Effector memory CD8-positive, alpha-beta T cell (primary cell): ENCODE measurements at regions not wholly inside any gene's neighbourhood (a gene's known extent, or its start where the extent isn't known, plus 50 kb on each side); places are given as distances from the start of the nearest gene placed in this dataset.

ENCODE experiments used
- ATAC-seq: fragments of 150-1000 bp; cut with Tn5 transposase; replicated peaks from 2 replicates; pipeline ENCODE4 v1.10.0; 2021; ENCODE audit warnings: mild to moderate bottlenecking, moderate library complexity
- DNase-seq, 3 experiments: peaks; one replicate each; pipeline ENCODE4 v3.0.0; 2021
- H3K27ac Mint-ChIP-seq, 2 donors: one replicate each; pipeline ENCODE4 v1.8.0; 2022; ENCODE audit warnings: mild to moderate bottlenecking in 2 of 2, mixed read lengths in 2 of 2, moderate library complexity in 2 of 2
- H3K27me3 Mint-ChIP-seq, 2 donors: one replicate each; pipeline ENCODE4 v1.8.0; 2022; ENCODE audit warnings: mixed read lengths in 2 of 2
- H3K36me3 Mint-ChIP-seq: one replicate; pipeline ENCODE4 v1.8.0; 2022; ENCODE audit warnings: mild to moderate bottlenecking, moderate library complexity, mixed read lengths; ENCODE audit not compliant: insufficient read depth
- H3K4me1 Mint-ChIP-seq, 2 donors: one replicate each; pipeline ENCODE4 v1.8.0; 2022; ENCODE audit warnings: low read depth in 2 of 2, mixed read lengths in 2 of 2
- H3K4me3 Mint-ChIP-seq, 2 donors: one replicate each; pipeline ENCODE4 v1.8.0; 2022; ENCODE audit warnings: mild to moderate bottlenecking in 2 of 2, mixed read lengths in 2 of 2, moderate library complexity in 2 of 2
- H3K9me3 Mint-ChIP-seq, 2 donors: one replicate each; pipeline ENCODE4 v1.8.0; 2022; ENCODE audit warnings: mixed read lengths in 2 of 2

- H3K4me1 Mint-ChIP-seq, result no peaks in the 10 kb centered on the region
- no peak overlapping the region for H3K27ac Mint-ChIP-seq
- no peak for DNase-seq
- H3K27me3 Mint-ChIP-seq, result peaks cover 8 to 10% of the 10 kb centered on the region in 2 donors
- no peak overlapping the region for H3K4me3 Mint-ChIP-seq
- ATAC-seq, result no peak
- no peaks in the 10 kb centered on the region for H3K36me3 Mint-ChIP-seq
- peaks cover 0 to 6% of the 10 kb centered on the region in 2 donors for H3K9me3 Mint-ChIP-seq
Measured at GRCh38 chr1:209309198-209309597, 274.3 kb upstream of the CAMK1G start.

- no peak overlapping the region for H3K27ac Mint-ChIP-seq
- H3K4me3 Mint-ChIP-seq, result no peak overlapping the region
- H3K36me3 Mint-ChIP-seq, result no peaks in the 10 kb centered on the region
- DNase-seq (no peak), ATAC-seq (no peak)
- peaks cover 0 to 6% of the 10 kb centered on the region in 2 donors for H3K9me3 Mint-ChIP-seq
- H3K4me1 Mint-ChIP-seq, result no peaks in the 10 kb centered on the region
- H3K27me3 Mint-ChIP-seq, result peaks cover 0 to 14% of the 10 kb centered on the region in 2 donors
Measured at GRCh38 chr1:209311770-209312169, 271.7 kb upstream of the CAMK1G start.

DNA sequence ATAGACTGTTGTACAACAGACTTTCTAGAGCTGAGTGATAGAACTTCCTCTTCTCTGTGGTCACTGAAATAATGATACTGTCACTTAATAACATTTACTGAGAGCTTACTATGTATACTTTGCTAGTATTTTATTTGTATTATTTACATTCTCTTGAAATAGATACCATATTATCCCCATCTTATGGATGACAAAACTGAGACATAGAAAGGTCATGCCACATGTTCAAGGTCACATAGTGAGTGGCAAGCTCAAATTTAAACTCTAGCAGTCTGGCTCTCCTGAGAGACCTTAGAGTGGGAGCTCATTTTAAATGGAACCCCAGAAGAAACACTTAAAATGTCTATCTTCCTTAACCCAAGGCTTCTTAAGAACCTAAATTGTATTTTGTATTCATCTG lies 266.6 kb upstream of the CAMK1G start:
- peaks cover 0 to 13% of the 10 kb centered on the region in 2 donors for H3K27me3 Mint-ChIP-seq
- no peak overlapping the region for H3K4me3 Mint-ChIP-seq
- no peak overlapping the region for H3K27ac Mint-ChIP-seq
- peaks cover 0 to 2% of the 10 kb centered on the region in 2 donors for H3K9me3 Mint-ChIP-seq
- H3K4me1 Mint-ChIP-seq, result no peaks in the 10 kb centered on the region
- no peak for ATAC-seq
- H3K36me3 Mint-ChIP-seq, result no peaks in the 10 kb centered on the region
- DNase-seq, result no peak

DNA sequence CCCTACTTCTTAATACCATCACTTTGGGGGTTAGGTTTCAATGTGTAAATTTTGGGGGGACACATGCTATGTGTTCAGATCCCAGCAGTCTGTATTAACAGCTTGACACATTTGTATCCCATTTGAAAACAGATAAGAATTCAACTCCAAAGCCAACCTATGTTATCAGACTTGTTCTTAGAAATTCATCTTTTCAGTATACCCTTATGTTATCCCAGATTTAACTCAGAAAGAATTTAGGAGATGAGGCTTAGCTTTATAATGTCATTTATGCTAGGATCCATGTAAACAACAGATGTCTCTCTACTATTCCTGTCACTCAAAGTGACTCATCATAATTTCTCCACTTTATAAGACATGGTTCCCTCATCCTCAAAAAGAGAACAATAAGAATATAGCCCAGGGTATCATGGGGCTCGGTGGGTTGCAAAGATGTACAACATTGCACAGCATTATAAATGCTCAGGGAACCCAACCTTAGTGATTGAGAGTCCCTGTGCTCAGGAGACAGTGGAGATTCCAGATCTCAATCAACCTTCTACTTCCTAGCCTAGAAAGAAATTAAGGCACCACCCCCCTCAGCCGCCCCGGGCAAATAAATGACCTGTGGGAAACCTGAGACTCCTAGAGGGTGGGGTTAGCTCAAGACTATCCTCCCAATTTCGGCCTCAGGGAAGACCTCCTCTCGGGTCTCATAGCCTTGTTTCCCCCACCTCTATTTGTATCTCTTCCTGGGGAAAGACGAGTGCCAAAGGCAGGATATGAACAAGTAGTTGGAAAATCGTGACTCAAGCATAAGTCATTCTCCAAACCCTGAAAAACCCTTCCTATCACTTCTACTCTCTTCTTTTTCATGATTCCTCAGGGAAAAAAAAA lies 265.1 kb upstream of the CAMK1G start:
- Mint-ChIP-seq H3K27me3 (peaks cover 0 to 10% of the 10 kb centered on the region in 2 donors), H3K27ac (no peak overlapping the region), H3K9me3 (peaks cover 0 to 2% of the 10 kb centered on the region in 2 donors), H3K4me1 (no peaks in the 10 kb centered on the region), H3K4me3 (no peak overlapping the region), H3K36me3 (no peaks in the 10 kb centered on the region)
- no peak for ATAC-seq
- DNase-seq, result no peak

DNA sequence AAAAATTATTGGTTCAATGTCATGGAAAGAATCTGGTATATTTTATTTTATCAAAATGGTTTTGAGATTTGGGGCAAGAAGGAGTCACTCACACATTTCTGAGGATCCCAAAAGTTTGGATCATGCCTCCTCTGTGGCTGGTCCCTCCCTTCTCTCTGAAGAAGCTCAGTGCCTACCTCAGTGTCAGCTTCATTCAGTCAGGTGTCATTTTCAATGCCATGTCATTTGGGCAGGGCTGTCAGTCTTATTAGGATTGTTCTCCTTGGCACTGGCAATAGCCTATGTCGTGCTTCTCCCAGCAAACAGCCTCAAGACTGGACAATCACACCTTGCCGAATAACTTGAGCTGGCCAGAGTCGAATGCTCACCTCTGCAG lies 264.5 kb upstream of the CAMK1G start:
- DNase-seq, result no peak
- no peaks in the 10 kb centered on the region for H3K4me1 Mint-ChIP-seq
- H3K4me3 Mint-ChIP-seq, result no peak overlapping the region
- no peaks in the 10 kb centered on the region for H3K36me3 Mint-ChIP-seq
- ATAC-seq, result no peak
- H3K9me3 Mint-ChIP-seq, result no peaks in the 10 kb centered on the region
- H3K27ac Mint-ChIP-seq, result no peak overlapping the region
- H3K27me3 Mint-ChIP-seq, result peaks cover 0 to 6% of the 10 kb centered on the region in 2 donors

GRCh38 chr1:209319549-209319948 lies 264.0 kb upstream of the CAMK1G start:
- Mint-ChIP-seq H3K27ac (no peak overlapping the region), H3K4me3 (no peak overlapping the region), H3K9me3 (no peaks in the 10 kb centered on the region), H3K36me3 (no peaks in the 10 kb centered on the region), H3K4me1 (no peaks in the 10 kb centered on the region), H3K27me3 (peaks cover 0 to under 1% of the 10 kb centered on the region in 2 donors)
- ATAC-seq, result no peak
- DNase-seq, result no peak

GRCh38 chr1:209323743-209324142 lies 259.8 kb upstream of the CAMK1G start:
- no peak for DNase-seq
- Mint-ChIP-seq H3K9me3 (no peaks in the 10 kb centered on the region), H3K27me3 (no peaks in the 10 kb centered on the region), H3K27ac (no peak overlapping the region), H3K36me3 (no peaks in the 10 kb centered on the region), H3K4me1 (no peaks in the 10 kb centered on the region), H3K4me3 (no peak overlapping the region)
- no peak for ATAC-seq

DNA sequence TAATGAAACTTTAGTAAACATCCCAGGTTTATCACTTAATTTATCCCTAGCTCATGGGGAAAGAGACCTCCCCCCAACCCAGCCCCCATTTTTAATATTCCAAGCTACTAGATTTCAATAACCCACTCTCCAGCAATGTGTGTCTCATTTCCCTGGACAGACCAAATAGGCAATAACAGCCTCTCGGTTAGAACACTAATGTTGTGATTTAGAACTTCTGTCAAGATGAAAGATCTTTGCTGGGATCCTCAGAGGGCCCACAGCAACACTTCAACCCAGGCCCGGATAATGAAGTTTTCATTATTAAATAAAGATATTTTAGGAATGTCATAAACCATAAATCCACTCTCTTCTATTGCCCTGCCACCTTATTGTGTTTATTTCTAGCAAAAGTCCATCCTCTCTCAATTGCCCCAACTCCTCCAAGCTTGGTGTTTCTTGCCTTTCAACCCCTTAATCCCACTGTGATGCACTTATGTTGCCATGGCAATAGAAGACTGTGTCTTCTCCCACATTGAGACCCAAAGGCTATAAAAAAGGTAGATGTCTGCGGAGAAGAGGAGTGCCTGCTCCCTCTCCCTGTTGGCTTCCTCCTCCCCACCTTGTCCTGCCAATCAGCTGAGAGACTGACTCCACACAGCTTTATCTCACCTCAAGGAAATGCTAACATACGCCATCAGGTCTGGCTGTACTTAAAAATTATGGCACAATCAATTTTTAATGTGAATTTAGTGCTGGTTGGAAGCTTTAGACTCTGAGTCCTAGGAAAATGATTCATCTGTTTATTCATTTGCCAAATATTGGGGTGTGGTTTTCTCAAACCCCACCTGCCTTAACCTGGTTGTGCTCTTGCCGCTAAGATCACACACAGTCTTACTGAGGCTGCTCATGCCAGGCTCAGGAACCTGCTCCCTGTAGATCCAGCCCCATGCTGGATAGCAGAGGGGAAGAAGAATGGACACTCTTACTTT lies 258.3 kb upstream of the CAMK1G start:
- Mint-ChIP-seq H3K9me3 (no peaks in the 10 kb centered on the region), H3K36me3 (no peaks in the 10 kb centered on the region), H3K4me3 (no peak overlapping the region), H3K27me3 (no peaks in the 10 kb centered on the region), H3K4me1 (no peaks in the 10 kb centered on the region), H3K27ac (no peak overlapping the region)
- no peak for DNase-seq
- no peak for ATAC-seq

DNA sequence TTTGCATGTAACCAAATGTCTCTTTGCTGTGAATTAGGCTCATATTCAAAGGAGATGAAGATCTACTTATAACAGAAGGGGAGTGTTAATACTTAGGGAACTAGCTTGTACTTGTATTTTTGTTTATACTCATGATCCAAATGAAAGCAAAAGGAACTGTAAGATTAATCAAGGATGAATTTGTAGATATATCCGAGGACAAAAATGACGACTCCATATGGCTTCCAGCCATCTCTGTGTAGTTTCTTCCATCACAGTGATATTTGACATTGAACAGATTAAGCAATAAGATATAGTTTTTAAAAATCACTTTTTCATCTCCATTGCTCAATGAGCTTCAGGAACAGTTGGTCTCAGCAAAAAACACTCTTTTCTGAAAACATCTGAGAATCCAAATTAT lies 257.4 kb upstream of the CAMK1G start:
- DNase-seq (no peak), ATAC-seq (no peak)
- Mint-ChIP-seq H3K36me3 (no peaks in the 10 kb centered on the region), H3K4me3 (no peak overlapping the region), H3K9me3 (no peaks in the 10 kb centered on the region), H3K27me3 (no peaks in the 10 kb centered on the region), H3K4me1 (no peaks in the 10 kb centered on the region), H3K27ac (no peak overlapping the region)

GRCh38 chr1:209326831-209327230 lies 256.7 kb upstream of the CAMK1G start:
- DNase-seq (no peak), ATAC-seq (no peak)
- no peaks in the 10 kb centered on the region for H3K9me3 Mint-ChIP-seq
- H3K4me3 Mint-ChIP-seq, result no peak overlapping the region
- no peaks in the 10 kb centered on the region for H3K36me3 Mint-ChIP-seq
- no peak overlapping the region for H3K27ac Mint-ChIP-seq
- no peaks in the 10 kb centered on the region for H3K27me3 Mint-ChIP-seq
- H3K4me1 Mint-ChIP-seq, result no peaks in the 10 kb centered on the region

- no peak overlapping the region for H3K27ac Mint-ChIP-seq
- no peaks in the 10 kb centered on the region for H3K4me1 Mint-ChIP-seq
- no peaks in the 10 kb centered on the region for H3K9me3 Mint-ChIP-seq
- DNase-seq (no peak), ATAC-seq (no peak)
- no peaks in the 10 kb centered on the region for H3K36me3 Mint-ChIP-seq
- no peak overlapping the region for H3K4me3 Mint-ChIP-seq
- H3K27me3 Mint-ChIP-seq, result peaks cover under 1 to 2% of the 10 kb centered on the region in 2 donors
Measured at GRCh38 chr1:209328196-209328595, 255.3 kb upstream of the CAMK1G start.

DNA sequence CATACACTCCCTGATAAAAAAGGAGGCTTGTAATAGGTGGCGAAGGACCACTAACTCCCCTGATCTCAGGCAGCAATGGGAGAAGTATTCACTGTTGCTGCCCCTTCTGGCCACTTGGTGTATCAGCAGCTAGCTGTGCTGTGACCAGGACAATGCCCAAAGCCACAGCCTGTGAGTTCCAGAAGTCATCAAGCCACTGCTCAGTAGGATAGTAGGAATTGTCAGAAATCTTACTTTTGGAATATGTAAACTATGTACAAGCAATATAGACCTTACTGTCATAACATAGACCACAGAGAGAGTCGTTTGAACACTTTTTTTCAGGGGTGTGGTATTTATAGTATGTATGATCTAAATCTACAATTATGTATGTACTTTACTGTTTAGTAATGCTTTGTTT lies 248.3 kb upstream of the CAMK1G start:
- no peak for ATAC-seq
- H3K9me3 Mint-ChIP-seq, result no peaks in the 10 kb centered on the region
- H3K4me1 Mint-ChIP-seq, result no peaks in the 10 kb centered on the region
- H3K27ac Mint-ChIP-seq, result no peak overlapping the region
- peaks cover 6 to 9% of the 10 kb centered on the region in 2 donors for H3K27me3 Mint-ChIP-seq
- no peaks in the 10 kb centered on the region for H3K36me3 Mint-ChIP-seq
- H3K4me3 Mint-ChIP-seq, result no peak overlapping the region
- DNase-seq, result no peak

GRCh38 chr1:209341146-209341545 lies 242.4 kb upstream of the CAMK1G start:
- H3K4me1 Mint-ChIP-seq, result no peaks in the 10 kb centered on the region
- H3K9me3 Mint-ChIP-seq, result peaks cover 0 to 5% of the 10 kb centered on the region in 2 donors
- no peaks in the 10 kb centered on the region for H3K36me3 Mint-ChIP-seq
- peaks cover 13 to 16% of the 10 kb centered on the region in 2 donors for H3K27me3 Mint-ChIP-seq
- no peak overlapping the region for H3K27ac Mint-ChIP-seq
- H3K4me3 Mint-ChIP-seq, result no peak overlapping the region
- ATAC-seq (no peak), DNase-seq (no peak)
